Activated CD4-positive, alpha-beta T cell treated with anti-CD3 and anti-CD28 coated beads, Interleukin-2, amount 50 U/mL, for 24 hours (primary cell): ENCODE measurements at regions not wholly inside any gene's neighbourhood (a gene's known extent, or its start where the extent isn't known, plus 50 kb on each side); places are given as distances from the start of the nearest gene placed in this dataset.

ENCODE experiments used
- DNase-seq, 2 donors: peaks; one replicate each; pipeline ENCODE4 v3.0.0-alpha.2; 2020; ENCODE audit warnings: low read depth in 1 of 2, low spot score in 1 of 2

DNA sequence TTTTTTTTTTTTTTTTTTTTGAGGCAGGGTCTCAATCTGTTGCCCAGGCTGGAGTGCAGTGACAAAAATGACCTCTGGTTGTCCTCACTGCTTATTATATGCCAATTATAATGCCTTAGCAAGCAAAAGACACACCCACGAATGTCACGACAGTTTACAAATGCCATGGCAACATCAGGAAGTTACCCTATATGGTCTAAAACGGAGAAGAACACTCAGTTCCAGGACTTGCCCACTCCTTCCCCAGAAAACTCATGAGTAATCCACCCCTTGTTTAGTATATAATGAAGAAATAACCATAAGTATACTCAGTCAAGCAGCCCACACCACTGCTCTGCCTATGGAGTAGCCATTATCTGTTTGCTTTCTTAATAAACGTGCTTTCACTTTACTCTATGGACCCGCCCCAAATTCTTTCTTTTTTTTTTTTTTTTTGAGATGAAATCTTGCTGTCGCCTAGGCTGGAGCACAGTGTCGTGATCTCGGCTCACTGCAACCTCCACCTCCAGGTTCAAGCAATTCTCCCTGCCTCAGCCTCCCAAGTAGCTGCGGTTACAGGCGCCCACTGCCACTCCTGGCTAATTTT is 106.2 kb downstream of the SMIM20 start:
- DNase-seq = peak in 1 of 2 donors; percentile 10

DNA sequence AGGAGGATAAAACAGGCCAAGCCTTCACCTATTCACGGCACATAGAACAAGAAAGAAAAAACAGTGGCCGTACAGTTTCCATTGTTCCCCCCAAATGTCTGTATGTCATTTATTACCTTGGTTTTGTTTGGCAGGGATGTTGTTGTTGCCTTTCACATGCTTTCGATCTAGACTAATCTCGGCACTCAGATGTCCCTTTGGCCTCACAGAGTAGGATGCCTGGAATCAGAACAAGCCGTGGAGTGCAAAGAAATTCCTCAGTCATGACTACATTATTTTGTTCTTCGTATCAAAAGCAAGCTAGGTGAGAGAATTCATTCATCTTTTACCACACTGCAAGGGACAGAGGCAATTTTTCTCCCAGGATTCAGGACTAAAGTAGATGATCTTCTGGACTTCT is 106.9 kb downstream of the SMIM20 start:
- no peak for DNase-seq

DNA sequence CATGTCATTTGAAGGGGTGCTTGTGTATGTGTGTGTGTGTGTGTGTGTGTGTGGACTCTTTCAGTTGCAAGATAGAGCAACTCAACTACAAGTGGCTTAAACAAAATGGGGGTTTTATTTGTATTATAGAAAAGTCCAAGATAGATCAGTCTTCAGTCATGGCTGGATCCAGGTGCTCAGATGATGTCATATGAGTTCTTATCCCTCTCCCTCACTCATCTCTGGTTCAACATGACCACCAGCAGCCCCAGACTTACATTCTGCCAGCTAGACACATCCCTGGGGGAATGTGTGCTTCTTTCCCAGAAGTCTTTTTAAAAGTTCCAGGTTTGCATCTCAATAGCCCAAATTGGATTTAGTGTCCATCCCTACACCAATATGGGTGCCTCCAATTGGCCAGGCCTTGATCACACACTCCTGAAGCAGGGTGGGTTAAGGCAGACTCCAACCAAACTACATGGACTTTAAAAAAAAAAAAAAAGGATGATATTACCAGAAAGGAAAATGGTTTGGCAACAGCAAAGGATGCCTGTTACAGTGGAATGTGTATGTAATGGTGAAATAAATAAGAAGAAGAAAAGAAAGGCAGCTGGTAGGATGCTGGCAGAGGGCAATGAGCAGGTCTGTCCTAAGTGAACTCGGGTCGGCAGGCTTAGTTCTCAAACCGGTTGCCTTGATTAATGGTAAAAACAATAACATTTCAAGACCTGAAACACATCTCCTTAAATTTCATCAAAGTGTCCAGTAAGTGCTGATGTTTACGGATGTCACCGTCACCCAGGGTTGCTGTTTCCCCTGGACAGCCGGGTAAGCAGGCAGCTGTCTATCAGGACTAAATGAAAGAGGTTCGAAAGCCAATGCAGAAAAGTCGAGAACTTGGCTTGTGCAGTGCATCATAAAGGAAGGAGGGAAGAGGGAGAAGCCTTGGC is 107.7 kb downstream of the SMIM20 start:
- DNase-seq = no peak

DNA sequence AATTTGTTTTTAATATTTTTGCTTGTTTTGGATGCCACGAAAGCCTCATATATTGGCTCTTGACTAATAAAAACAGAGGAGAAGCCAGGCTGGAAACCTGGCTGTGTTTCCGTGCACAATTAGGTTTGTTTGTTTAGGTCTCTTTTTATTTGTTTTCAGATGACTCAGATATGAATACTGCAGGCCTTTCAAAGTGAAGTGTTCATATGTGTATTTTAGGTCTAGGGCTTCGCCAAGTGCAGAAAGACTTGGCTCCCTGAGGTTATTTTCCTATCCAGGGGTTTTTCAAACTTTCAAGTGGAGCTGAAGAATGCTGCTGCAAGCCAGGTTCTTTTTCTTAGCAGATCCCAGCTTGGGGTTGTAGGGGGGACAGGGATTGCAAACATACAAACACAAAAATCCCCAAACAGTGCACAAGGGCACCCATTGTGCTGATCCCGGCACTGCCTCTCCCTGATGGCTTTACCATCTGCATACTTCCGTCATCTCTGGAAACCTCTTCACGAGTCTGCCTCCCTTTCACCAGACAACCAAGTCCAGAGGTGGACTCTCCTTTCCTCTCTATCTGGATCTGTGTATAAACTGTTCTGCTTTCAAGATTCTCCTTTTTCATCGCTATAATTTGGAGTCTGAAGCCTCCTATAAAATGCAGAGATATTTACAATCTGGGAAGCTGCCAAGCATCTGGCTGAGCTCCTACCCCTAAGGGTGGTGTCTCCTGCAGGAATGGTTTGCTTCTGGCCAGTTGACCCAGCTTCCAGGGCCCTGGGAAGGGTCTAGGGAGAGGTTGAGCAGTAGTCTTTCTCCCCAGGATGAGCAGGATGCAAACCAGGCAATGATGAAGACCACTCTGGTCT is 108.6 kb downstream of the SMIM20 start:
- no peak for DNase-seq

DNA sequence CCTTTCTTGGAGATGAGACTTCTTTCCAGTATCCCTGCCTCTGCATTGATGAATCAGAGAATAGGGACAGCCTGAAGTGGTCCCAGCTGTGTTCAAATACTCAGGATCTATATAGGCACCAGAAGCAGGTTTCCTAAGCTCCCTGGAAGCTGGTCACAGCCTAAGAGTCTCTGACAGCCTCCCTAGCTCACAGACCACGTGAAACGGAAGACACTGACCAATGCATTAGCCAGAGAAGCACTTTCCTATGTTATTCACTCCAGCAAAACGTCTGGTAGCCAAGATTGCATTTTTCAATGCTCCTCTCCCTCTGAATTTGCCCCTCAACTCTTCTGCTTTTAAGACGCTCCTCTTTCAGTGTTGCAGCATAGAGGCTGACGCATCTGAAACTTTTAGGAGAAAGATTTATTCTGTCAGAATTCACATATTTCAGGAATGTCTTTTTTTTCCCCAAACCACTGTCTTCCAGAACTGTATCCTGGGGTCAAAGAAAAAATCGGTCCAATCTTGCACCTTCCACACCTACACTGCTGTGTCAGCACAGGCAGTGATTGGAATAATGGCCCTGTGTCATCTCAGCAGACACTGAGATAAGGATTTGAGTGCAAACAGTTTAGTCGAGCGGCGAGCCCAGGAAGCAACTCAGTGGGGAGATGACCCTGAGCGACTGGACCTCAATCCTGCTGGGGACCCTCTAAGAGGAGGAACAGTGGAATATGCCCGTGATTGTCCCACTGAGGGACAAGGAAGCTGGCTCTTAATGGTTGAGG is 109.4 kb downstream of the SMIM20 start:
- DNase-seq = no peak

- DNase-seq = no peak
Measured at GRCh38 chr4:26024079-26024478, 110.1 kb downstream of the SMIM20 start.

DNA sequence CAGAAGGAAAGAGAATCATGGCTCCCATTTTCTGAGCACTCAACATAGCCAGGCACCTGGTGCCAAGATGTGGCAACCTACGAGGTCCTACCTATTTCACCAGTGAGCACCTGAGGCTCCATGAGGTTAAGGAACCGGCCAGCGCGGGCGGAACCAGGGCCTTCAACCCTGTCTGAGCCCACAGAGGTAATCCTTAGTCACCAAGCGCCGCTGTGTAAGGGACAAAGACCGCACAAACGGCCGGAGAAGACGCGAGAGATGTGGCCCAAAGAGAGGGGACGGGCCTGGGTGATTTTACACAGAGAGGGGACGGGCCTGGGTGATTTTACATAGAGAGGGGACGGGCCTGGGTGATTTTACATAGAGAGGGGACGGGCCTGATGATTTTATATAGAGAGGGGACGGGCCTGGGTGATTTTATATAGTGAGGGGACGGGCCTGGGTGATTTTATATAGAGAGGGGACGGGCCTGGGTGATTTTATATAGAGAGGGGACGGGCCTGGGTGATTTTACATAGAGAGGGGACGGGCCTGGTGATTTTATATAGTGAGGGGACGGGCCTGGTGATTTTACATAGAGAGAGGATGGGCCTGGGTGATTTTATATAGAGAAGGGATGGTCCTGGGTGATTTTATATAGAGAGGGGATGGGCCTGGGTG is 114.2 kb downstream of the SMIM20 start:
- no peak for DNase-seq

- peak; percentile 63 to 64 for DNase-seq
Measured at GRCh38 chr4:26028793-26029567, 115.0 kb downstream of the SMIM20 start.

GRCh38 chr4:26029568-26030131 is 115.6 kb downstream of the SMIM20 start:
- no peak for DNase-seq

DNA sequence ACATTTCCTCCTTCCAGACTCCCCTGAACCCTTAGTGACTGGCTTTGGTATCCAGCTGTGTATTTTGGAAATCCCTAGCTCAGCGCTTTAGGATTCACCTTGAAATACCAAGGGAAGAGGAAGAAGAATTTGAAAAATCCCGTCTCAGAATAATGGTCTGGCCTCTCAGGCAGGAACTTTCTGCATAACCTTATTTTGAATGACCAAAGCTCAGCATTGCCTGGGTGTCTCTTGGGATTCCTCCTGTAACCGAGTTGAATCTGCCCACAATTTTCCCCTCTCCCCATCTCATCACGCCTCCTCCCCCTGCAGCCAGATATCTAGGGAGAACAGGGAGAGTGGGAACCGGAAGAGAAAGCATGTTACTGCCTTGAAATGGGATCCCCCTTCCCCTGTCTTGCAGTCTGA is 116.2 kb downstream of the SMIM20 start:
- DNase-seq = no peak

- DNase-seq = no peak
Measured at GRCh38 chr4:26030780-26031179, 116.8 kb downstream of the SMIM20 start.

DNA sequence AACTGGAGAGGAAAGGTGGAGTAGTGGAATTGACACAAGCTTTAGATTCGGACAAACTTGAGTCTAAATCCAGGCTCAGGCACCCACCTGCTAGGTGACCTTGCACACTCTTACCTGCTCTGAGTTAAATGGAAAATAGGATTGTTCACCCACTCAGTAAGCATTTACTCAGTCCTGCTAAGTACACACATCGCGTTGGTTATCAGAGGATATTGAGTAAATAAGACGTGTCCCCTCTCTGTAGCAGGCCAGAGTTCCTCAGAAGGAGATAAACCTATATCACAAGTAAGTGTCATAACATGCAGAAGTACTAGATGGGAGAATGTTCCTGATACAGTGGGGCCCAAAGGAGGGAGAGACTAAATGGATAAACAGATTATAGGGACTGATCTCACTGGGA is 117.7 kb downstream of the SMIM20 start:
- no peak for DNase-seq

DNA sequence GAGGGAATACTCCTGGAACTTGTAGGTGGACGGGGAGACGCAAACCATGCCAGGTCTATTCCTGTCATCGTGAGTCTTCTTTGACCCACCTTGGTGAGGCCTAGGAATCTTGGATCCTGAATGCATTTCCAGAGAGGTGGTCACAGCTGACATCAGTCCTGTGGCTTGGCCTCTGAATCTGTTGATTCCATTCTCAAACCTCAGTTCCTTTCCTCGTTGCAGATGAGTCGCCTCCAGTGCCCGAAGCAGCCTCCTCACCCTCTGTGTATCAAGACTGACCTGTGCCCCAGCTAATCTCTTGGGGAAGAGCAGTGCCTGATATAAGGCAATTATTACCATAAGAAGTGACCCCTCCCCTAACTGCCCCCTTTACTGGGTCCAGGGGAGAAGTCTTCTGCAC is 118.1 kb downstream of the SMIM20 start:
- no peak for DNase-seq

DNA sequence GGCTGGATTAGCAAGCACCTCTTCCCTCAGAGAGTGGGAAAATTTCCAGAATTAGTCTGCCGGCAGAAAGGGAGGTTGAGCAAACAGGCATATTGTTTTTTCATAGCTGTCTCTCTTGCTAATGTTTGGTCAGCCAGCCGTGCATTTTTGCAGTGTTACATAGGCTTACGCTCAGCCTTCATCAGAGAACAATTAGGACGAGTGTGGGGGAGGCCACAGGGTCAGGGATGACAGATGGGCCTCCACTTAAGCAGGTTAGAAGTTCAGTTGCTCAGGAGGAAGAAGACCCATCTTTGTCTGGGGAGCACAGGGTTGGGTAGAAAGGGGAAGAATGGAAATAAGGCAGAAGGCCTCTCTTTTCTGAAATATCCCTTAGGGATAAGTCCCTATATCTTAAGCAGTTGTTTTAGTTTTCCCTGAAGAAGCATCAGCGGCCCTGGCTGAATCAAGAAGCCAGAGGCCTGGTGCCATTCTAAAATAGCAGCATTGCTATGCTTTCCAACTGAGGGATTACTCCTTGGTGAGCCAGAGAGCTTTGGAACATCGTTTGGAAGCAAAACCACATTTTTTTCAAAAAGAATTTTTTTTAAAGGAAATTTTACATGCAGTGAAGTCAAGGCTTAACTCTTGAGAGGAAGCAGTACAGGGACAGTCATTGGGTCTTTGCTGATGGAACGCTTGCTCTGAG is 118.8 kb downstream of the SMIM20 start:
- DNase-seq = no peak

DNA sequence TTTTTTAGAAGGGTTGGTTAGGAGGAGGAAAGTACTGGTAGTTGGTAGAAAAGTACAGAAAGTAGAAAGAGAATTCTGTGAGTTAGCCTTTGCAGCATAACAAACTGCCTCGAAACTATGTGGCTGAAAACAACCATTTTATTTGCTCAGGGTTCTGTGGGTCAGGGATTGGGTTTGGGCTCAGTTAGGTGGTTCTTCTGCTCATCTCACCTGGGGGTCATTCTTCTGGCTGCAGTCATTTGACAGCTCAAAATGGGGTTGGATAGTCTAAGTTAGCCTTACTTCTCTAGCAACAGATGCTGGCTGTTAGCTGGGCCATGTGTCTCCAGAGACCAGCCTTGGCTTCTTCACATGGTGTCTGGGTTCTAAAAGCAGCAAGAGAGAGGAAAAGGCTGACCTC is 119.4 kb downstream of the SMIM20 start:
- DNase-seq = no peak

GRCh38 chr4:26034849-26035248 is 120.8 kb downstream of the SMIM20 start:
- DNase-seq = no peak

GRCh38 chr4:26035921-26036320 is 121.9 kb downstream of the SMIM20 start:
- no peak for DNase-seq

DNA sequence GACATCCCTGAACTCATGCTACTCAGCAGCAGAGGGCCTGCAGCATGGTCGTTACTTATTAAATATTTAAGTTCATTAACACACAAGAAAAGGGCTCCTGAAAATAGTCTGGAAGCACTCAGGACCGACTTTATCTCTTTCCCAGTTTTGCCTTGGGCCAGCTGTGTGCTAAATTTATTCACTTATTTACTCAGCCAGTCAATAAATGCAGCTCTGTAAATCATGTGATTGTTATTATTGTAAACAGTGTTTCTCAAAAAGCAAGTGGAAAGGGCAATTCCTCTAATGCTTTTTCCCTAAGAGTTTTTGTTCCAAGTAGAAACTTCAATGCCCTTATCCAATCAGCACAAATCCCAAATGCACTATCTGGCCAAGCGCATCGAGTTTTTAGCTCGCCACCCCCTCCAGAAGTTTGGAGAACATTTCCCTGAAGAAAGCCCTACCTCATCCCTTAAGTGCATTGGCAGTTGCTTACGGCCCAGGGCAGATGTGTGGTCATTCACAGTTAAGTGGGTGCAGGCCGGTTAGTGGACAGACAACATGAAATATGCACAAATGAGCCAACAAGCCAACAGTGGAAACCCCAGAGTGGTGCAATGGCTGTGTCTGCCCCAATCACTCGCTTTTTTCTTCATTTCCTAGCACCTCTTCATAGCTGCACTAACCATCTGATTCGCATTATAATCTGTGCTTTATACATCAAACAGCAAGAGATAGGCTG is 125.8 kb downstream of the SMIM20 start:
- DNase-seq = no peak
